IMR-90 (cell line): ENCODE measurements at regions not wholly inside any gene's neighbourhood (a gene's known extent, or its start where the extent isn't known, plus 50 kb on each side); places are given as distances from the start of the nearest gene placed in this dataset.

Experiments
- BHLHE40 ChIP-seq: fragments of 150-350 bp; IDR thresholded peaks from 2 replicates; pipeline ENCODE4 v1.6.1; 2016; ENCODE audit warnings: mild to moderate bottlenecking, low read depth, low read length
- CEBPB ChIP-seq: IDR thresholded peaks from 2 replicates; pipeline ENCODE4 v1.6.1; 2012; ENCODE audit warnings: low read depth, low read length, improper control_type of control experiment
- CTCF ChIP-seq: conservative IDR thresholded peaks from 2 replicates; pipeline ENCODE4 v1.5.1; 2012; ENCODE audit warnings: mild to moderate bottlenecking, low read depth, low read length, improper control_type of control experiment
- ELK1 ChIP-seq: fragments of 150-350 bp; IDR thresholded peaks from 2 replicates; pipeline ENCODE4 v1.6.1; 2016; ENCODE audit warnings: low read depth, mild to moderate bottlenecking, low read length, moderate library complexity, borderline replicate concordance
- MAFK ChIP-seq: IDR thresholded peaks from 2 replicates; pipeline ENCODE4 v1.6.1; 2012; ENCODE audit warnings: low read depth, low read length, improper control_type of control experiment
- MAZ ChIP-seq: IDR thresholded peaks from 2 replicates; pipeline ENCODE4 v1.6.1; 2012; ENCODE audit warnings: low read depth, mild to moderate bottlenecking, low read length, improper control_type of control experiment, moderate library complexity, borderline replicate concordance
- MXI1 ChIP-seq: IDR thresholded peaks from 2 replicates; pipeline ENCODE4 v1.6.1; 2012; ENCODE audit warnings: low read depth, mild to moderate bottlenecking, low read length, moderate library complexity, borderline replicate concordance
- NFE2L2 ChIP-seq: fragments of 150-350 bp; IDR thresholded peaks from 2 replicates; pipeline ENCODE4 v1.6.1; 2016; ENCODE audit warnings: low read depth, mild to moderate bottlenecking, low read length
- POLR2A ChIP-seq: IDR thresholded peaks from 2 replicates; pipeline ENCODE4 v1.6.1; 2012; ENCODE audit warnings: mild to moderate bottlenecking, low read depth, low read length
- RAD21 ChIP-seq: IDR thresholded peaks from 2 replicates; pipeline ENCODE4 v1.6.1; 2012; ENCODE audit warnings: low read length, improper control_type of control experiment
- RCOR1 ChIP-seq: IDR thresholded peaks from 2 replicates; pipeline ENCODE4 v1.6.1; 2012; ENCODE audit warnings: mild to moderate bottlenecking, low read length, improper control_type of control experiment; ENCODE audit not compliant: insufficient replicate concordance
- RFX5 ChIP-seq: IDR thresholded peaks from 2 replicates; pipeline ENCODE4 v1.8.0; 2012; ENCODE audit warnings: low read depth, mild to moderate bottlenecking, low read length, moderate library complexity
- SMC3 ChIP-seq: fragments of 150-350 bp; IDR thresholded peaks from 2 replicates; pipeline ENCODE4 v1.6.1; 2016; ENCODE audit warnings: low read depth, mild to moderate bottlenecking, antibody characterized with exemption, low read length, moderate library complexity
- USF2 ChIP-seq: fragments of 150-350 bp; IDR thresholded peaks from 2 replicates; pipeline ENCODE4 v1.6.1; 2017; ENCODE audit warnings: mild to moderate bottlenecking, antibody characterized with exemption, low read length, low read depth

GRCh38 chr1:87583459-87583858, 254.8 kb downstream of the LMO4 start:
- TF ChIP-seq CTCF (no peak), MXI1 (no peak), BHLHE40 (no peak), USF2 (no peak), CEBPB (no peak), MAZ (no peak), POLR2A (no peak), RAD21 (no peak), MAFK (no peak), NFE2L2 (no peak), SMC3 (no peak), ELK1 (no peak), RFX5 (no peak), RCOR1 (no peak)
